ENCODE measurements at regions not wholly inside any gene's neighbourhood (a gene's known extent, or its start where the extent isn't known, plus 50 kb on each side); places are given as distances from the start of the nearest gene placed in this dataset.
"Not testable (repeated sequence)": the region's sequence is repeated elsewhere in the genome, so short reads cannot be mapped to it uniquely, and the experiment has no call there.

GRCh38 chr9:63334187-63334586 is 1950.8 kb downstream of the FOXD4L5 start:
- not testable (repeated sequence) for H3K23ac ChIP-seq (ENCODE audit: low read length); H3K79me2 ChIP-seq (ENCODE audit: control insufficient read depth, insufficient read depth, low read length, poor library complexity); H3K9ac ChIP-seq (ENCODE audit: low read length); H3K18ac ChIP-seq (ENCODE audit: low read length); DNase-seq; H2BK120ac ChIP-seq (ENCODE audit: insufficient read depth, low read length, poor library complexity); H4K12ac ChIP-seq (ENCODE audit: low read depth, low read length); H4K91ac ChIP-seq (ENCODE audit: low read depth, low read length); H3K27ac ChIP-seq (ENCODE audit: low read depth, low read length); H3K4me3 ChIP-seq (ENCODE audit: low read depth, low read length); H3K36me3 ChIP-seq (ENCODE audit: control insufficient read depth in 1 of 2, insufficient read depth in 2 of 2, low read length in 2 of 2); H2AFZ ChIP-seq (ENCODE audit: insufficient read depth, low read length, poor library complexity); H2AK5ac ChIP-seq (ENCODE audit: low read length); H4K8ac ChIP-seq (ENCODE audit: low read depth, low read length); H3K4ac ChIP-seq (ENCODE audit: low read depth, low read length); H2BK12ac ChIP-seq (ENCODE audit: low read length); H3K14ac ChIP-seq (ENCODE audit: low read length); H3K4me2 ChIP-seq (ENCODE audit: low read length); H2BK5ac ChIP-seq (ENCODE audit: low read depth, low read length, poor library complexity); H3K4me1 ChIP-seq (ENCODE audit: control insufficient read depth in 1 of 2, insufficient read depth in 2 of 2, low read length in 2 of 2); H3K79me1 ChIP-seq (ENCODE audit: low read length); H3K27me3 ChIP-seq (ENCODE audit: insufficient read depth, low read length); H3K9me3 ChIP-seq (ENCODE audit: insufficient read depth, low read depth, low read length)
- no CpG with 5 or more reads among the region's 4 CpGs for WGBS (ENCODE audit: extremely low coverage, insufficient coverage, insufficient read length)

DNA sequence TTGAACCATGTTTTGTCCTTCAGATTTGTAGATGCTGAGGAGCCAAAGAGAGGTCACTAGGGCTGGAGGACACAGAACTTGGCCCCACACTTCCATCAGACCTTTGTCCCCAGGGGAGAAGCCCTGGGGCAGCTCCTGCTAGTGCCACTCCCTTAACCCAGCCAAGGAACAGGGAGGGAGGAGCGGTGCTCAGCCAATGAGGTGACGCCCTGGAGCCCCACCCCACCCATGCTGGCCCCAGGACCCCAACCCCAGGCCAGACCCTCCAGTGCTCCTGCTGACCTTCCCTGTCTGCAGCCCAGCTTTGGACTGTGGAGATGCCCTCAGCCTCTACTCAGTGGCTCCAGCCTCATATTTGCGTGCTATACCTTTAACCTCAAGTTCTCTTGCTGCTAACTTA is 1951.9 kb downstream of the FOXD4L5 start:
- WGBS (ENCODE audit: extremely low coverage, insufficient coverage, insufficient read length), result no CpG with 5 or more reads among the region's 3 CpGs
- H3K4me1 ChIP-seq (ENCODE audit: control insufficient read depth in 1 of 2, insufficient read depth in 2 of 2, low read length in 2 of 2); H2BK5ac ChIP-seq (ENCODE audit: low read depth, low read length, poor library complexity); H4K8ac ChIP-seq (ENCODE audit: low read depth, low read length); DNase-seq; H2BK12ac ChIP-seq (ENCODE audit: low read length); H3K79me2 ChIP-seq (ENCODE audit: control insufficient read depth, insufficient read depth, low read length, poor library complexity); H4K12ac ChIP-seq (ENCODE audit: low read depth, low read length); H3K27me3 ChIP-seq (ENCODE audit: insufficient read depth, low read length); H3K9ac ChIP-seq (ENCODE audit: low read length); H2AK5ac ChIP-seq (ENCODE audit: low read length); H2AFZ ChIP-seq (ENCODE audit: insufficient read depth, low read length, poor library complexity); H3K4ac ChIP-seq (ENCODE audit: low read depth, low read length); H3K36me3 ChIP-seq (ENCODE audit: control insufficient read depth in 1 of 2, insufficient read depth in 2 of 2, low read length in 2 of 2); H3K9me3 ChIP-seq (ENCODE audit: insufficient read depth, low read depth, low read length); H3K79me1 ChIP-seq (ENCODE audit: low read length); H3K18ac ChIP-seq (ENCODE audit: low read length); H4K91ac ChIP-seq (ENCODE audit: low read depth, low read length); H3K4me3 ChIP-seq (ENCODE audit: low read depth, low read length); H2BK120ac ChIP-seq (ENCODE audit: insufficient read depth, low read length, poor library complexity); H3K27ac ChIP-seq (ENCODE audit: low read depth, low read length); H3K4me2 ChIP-seq (ENCODE audit: low read length); H3K14ac ChIP-seq (ENCODE audit: low read length); H3K23ac ChIP-seq (ENCODE audit: low read length): not testable (repeated sequence)

GRCh38 chr9:63328313-63328712 is 1956.7 kb downstream of the FOXD4L5 start:
- not testable (repeated sequence) for H3K4ac ChIP-seq (ENCODE audit: low read depth, low read length); H2BK5ac ChIP-seq (ENCODE audit: low read depth, low read length, poor library complexity); H3K9ac ChIP-seq (ENCODE audit: low read length); H3K27ac ChIP-seq (ENCODE audit: low read depth, low read length); H3K27me3 ChIP-seq (ENCODE audit: insufficient read depth, low read length); H2BK120ac ChIP-seq (ENCODE audit: insufficient read depth, low read length, poor library complexity); H2BK12ac ChIP-seq (ENCODE audit: low read length); H2AFZ ChIP-seq (ENCODE audit: insufficient read depth, low read length, poor library complexity); H3K4me1 ChIP-seq (ENCODE audit: control insufficient read depth in 1 of 2, insufficient read depth in 2 of 2, low read length in 2 of 2); H2AK5ac ChIP-seq (ENCODE audit: low read length); H3K18ac ChIP-seq (ENCODE audit: low read length); H4K12ac ChIP-seq (ENCODE audit: low read depth, low read length); H3K9me3 ChIP-seq (ENCODE audit: insufficient read depth, low read depth, low read length); H3K23ac ChIP-seq (ENCODE audit: low read length); H4K91ac ChIP-seq (ENCODE audit: low read depth, low read length); H3K79me1 ChIP-seq (ENCODE audit: low read length); H3K4me3 ChIP-seq (ENCODE audit: low read depth, low read length); H3K36me3 ChIP-seq (ENCODE audit: control insufficient read depth in 1 of 2, insufficient read depth in 2 of 2, low read length in 2 of 2); H3K4me2 ChIP-seq (ENCODE audit: low read length); H3K79me2 ChIP-seq (ENCODE audit: control insufficient read depth, insufficient read depth, low read length, poor library complexity); H3K14ac ChIP-seq (ENCODE audit: low read length); DNase-seq; H4K8ac ChIP-seq (ENCODE audit: low read depth, low read length)
- WGBS (ENCODE audit: extremely low coverage, insufficient coverage, insufficient read length), result no CpG with 5 or more reads among the region's 6 CpGs

DNA sequence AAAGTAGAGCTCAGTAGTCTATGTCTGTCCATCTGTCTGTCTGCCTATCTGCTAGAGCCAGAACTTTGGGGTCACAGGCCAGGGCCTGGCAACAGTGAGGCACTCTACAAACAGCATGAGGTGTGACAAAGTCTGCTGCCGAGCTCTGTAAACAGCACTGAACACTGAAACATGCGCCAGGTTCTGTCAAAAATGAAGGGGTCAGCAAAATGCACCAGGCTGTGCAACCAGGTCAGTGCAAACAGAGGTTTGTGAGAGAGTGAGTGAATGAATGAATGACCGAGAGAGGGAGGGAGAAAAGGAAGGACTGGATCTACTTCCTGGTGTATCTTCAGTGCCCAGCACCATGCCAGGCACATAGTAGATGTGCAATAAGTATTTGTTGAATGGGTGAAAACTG is 1957.8 kb downstream of the FOXD4L5 start:
- not testable (repeated sequence) for H4K8ac ChIP-seq (ENCODE audit: low read depth, low read length); H3K14ac ChIP-seq (ENCODE audit: low read length); H3K4ac ChIP-seq (ENCODE audit: low read depth, low read length); H3K79me2 ChIP-seq (ENCODE audit: control insufficient read depth, insufficient read depth, low read length, poor library complexity); H2BK5ac ChIP-seq (ENCODE audit: low read depth, low read length, poor library complexity); H3K27ac ChIP-seq (ENCODE audit: low read depth, low read length); H2AK5ac ChIP-seq (ENCODE audit: low read length); H3K4me1 ChIP-seq (ENCODE audit: control insufficient read depth in 1 of 2, insufficient read depth in 2 of 2, low read length in 2 of 2); H3K4me3 ChIP-seq (ENCODE audit: low read depth, low read length); H3K23ac ChIP-seq (ENCODE audit: low read length); H2BK12ac ChIP-seq (ENCODE audit: low read length); H2AFZ ChIP-seq (ENCODE audit: insufficient read depth, low read length, poor library complexity); H3K36me3 ChIP-seq (ENCODE audit: control insufficient read depth in 1 of 2, insufficient read depth in 2 of 2, low read length in 2 of 2); H3K79me1 ChIP-seq (ENCODE audit: low read length); H3K4me2 ChIP-seq (ENCODE audit: low read length); H3K9me3 ChIP-seq (ENCODE audit: insufficient read depth, low read depth, low read length); H4K12ac ChIP-seq (ENCODE audit: low read depth, low read length); H3K18ac ChIP-seq (ENCODE audit: low read length); DNase-seq; H3K27me3 ChIP-seq (ENCODE audit: insufficient read depth, low read length); H2BK120ac ChIP-seq (ENCODE audit: insufficient read depth, low read length, poor library complexity); H4K91ac ChIP-seq (ENCODE audit: low read depth, low read length); H3K9ac ChIP-seq (ENCODE audit: low read length)
- WGBS (ENCODE audit: extremely low coverage, insufficient coverage, insufficient read length), result no CpG with 5 or more reads among the region's 3 CpGs

Measured in trophoblast cell (in vitro differentiated cells and primary cell).